ENCODE measurements at regions not wholly inside any gene's neighbourhood (a gene's known extent, or its start where the extent isn't known, plus 50 kb on each side); places are given as distances from the start of the nearest gene placed in this dataset.
"Not testable (repeated sequence)": the region's sequence is repeated elsewhere in the genome, so short reads cannot be mapped to it uniquely, and the experiment has no call there.

GRCh38 chr5:13115476-13115875, 829.0 kb downstream of the DNAH5 start:
- 66 to 71% methylated on average over 1 of the region's 1 CpG for WGBS, 2 donors
- no peak for ATAC-seq (ENCODE audit: insufficient read depth, low FRiP score)
- no peak for DNase-seq
- Histone ChIP-seq H3K36me3 (ENCODE audit: control insufficient read depth in 4 of 4, insufficient read depth in 4 of 4, low read length in 4 of 4) (no peaks in the 10 kb centered on the region), H3K9ac (ENCODE audit: insufficient read depth in 1 of 2, low read length in 2 of 2) (no peak overlapping the region), H3K4me1 (ENCODE audit: control insufficient read depth in 5 of 5, insufficient read depth in 5 of 5, low read length in 5 of 5) (no peaks in the 10 kb centered on the region), H3K27ac (ENCODE audit: low read depth in 1 of 2, low read length in 1 of 2) (no peak overlapping the region), H3K27me3 (ENCODE audit: control insufficient read depth in 3 of 3, insufficient read depth in 3 of 3, low read length in 2 of 3) (no peaks in the 10 kb centered on the region), H3K4me3 (no peak overlapping the region), H3K9me3 (ENCODE audit: control insufficient read depth in 4 of 4, insufficient read depth in 3 of 4, low read length in 3 of 4) (peaks cover 0 to 2% (median 0%) of the 10 kb centered on the region in 4 donors)
- no peak for TF ChIP-seq CTCF (IDR thresholded peaks at IDR 0.05; ENCODE audit: control extremely low read depth, extremely low read depth)

GRCh38 chr5:13108265-13108664, 836.2 kb downstream of the DNAH5 start:
- DNase-seq = no peak
- Histone ChIP-seq H3K9ac (ENCODE audit: insufficient read depth in 1 of 2, low read length in 2 of 2) (no peak overlapping the region), H3K4me1 (ENCODE audit: control insufficient read depth in 5 of 5, insufficient read depth in 5 of 5, low read length in 5 of 5) (no peaks in the 10 kb centered on the region), H3K36me3 (ENCODE audit: control insufficient read depth in 4 of 4, insufficient read depth in 4 of 4, low read length in 4 of 4) (no peaks in the 10 kb centered on the region), H3K4me3 (no peak overlapping the region), H3K27ac (ENCODE audit: low read depth in 1 of 2, low read length in 1 of 2) (no peak overlapping the region), H3K9me3 (ENCODE audit: control insufficient read depth in 4 of 4, insufficient read depth in 3 of 4, low read length in 3 of 4) (peaks cover 0 to 2% (median 0%) of the 10 kb centered on the region in 4 donors), H3K27me3 (ENCODE audit: control insufficient read depth in 3 of 3, insufficient read depth in 3 of 3, low read length in 2 of 3) (no peaks in the 10 kb centered on the region)
- TF ChIP-seq CTCF (IDR thresholded peaks at IDR 0.05; ENCODE audit: control extremely low read depth, extremely low read depth) = no peak
- ATAC-seq (ENCODE audit: insufficient read depth, low FRiP score) = no peak
- WGBS, 2 donors = 77 to 79% methylated on average over 5 of the region's 5 CpGs

- ATAC-seq (ENCODE audit: insufficient read depth, low FRiP score) (no peak), DNase-seq (no peak)
- H3K36me3 ChIP-seq (ENCODE audit: control insufficient read depth in 4 of 4, insufficient read depth in 4 of 4, low read length in 4 of 4) = no peaks in the 10 kb centered on the region
- H3K4me3 ChIP-seq = no peak overlapping the region
- 95 to 96% methylated on average over 1 of the region's 1 CpG for WGBS, 2 donors
- H3K27ac ChIP-seq (ENCODE audit: low read depth in 1 of 2, low read length in 1 of 2) = no peak overlapping the region
- H3K9me3 ChIP-seq (ENCODE audit: control insufficient read depth in 4 of 4, insufficient read depth in 3 of 4, low read length in 3 of 4) = peaks cover 0 to 2% (median 0%) of the 10 kb centered on the region in 4 donors
- no peaks in the 10 kb centered on the region for H3K4me1 ChIP-seq (ENCODE audit: control insufficient read depth in 5 of 5, insufficient read depth in 5 of 5, low read length in 5 of 5)
- no peak overlapping the region for H3K9ac ChIP-seq (ENCODE audit: insufficient read depth in 1 of 2, low read length in 2 of 2)
- TF ChIP-seq CTCF (IDR thresholded peaks at IDR 0.05; ENCODE audit: control extremely low read depth, extremely low read depth) = no peak
- H3K27me3 ChIP-seq (ENCODE audit: control insufficient read depth in 3 of 3, insufficient read depth in 3 of 3, low read length in 2 of 3) = no peaks in the 10 kb centered on the region
Observed at GRCh38 chr5:13107537-13107936, 837.0 kb downstream of the DNAH5 start.

- Histone ChIP-seq H3K36me3 (ENCODE audit: control insufficient read depth in 4 of 4, insufficient read depth in 4 of 4, low read length in 4 of 4) (no peaks in the 10 kb centered on the region), H3K9me3 (ENCODE audit: control insufficient read depth in 4 of 4, insufficient read depth in 3 of 4, low read length in 3 of 4) (peaks cover 0 to 10% (median 6%) of the 10 kb centered on the region in 4 donors), H3K4me3 (no peak overlapping the region), H3K9ac (ENCODE audit: insufficient read depth in 1 of 2, low read length in 2 of 2) (no peak overlapping the region), H3K27me3 (ENCODE audit: control insufficient read depth in 3 of 3, insufficient read depth in 3 of 3, low read length in 2 of 3) (no peaks in the 10 kb centered on the region), H3K4me1 (ENCODE audit: control insufficient read depth in 5 of 5, insufficient read depth in 5 of 5, low read length in 5 of 5) (peaks cover 0 to 1% (median 0%) of the 10 kb centered on the region in 5 donors), H3K27ac (ENCODE audit: low read depth in 1 of 2, low read length in 1 of 2) (no peak overlapping the region)
- TF ChIP-seq CTCF (IDR thresholded peaks at IDR 0.05; ENCODE audit: control extremely low read depth, extremely low read depth) = no peak
- 75 to 85% methylated on average over 4 of the region's 4 CpGs for WGBS, 2 donors
- ATAC-seq (ENCODE audit: insufficient read depth, low FRiP score) = no peak
- DNase-seq = no peak
Observed at GRCh38 chr5:13081116-13081515, 863.4 kb downstream of the DNAH5 start.

GRCh38 chr5:13072936-13073335, 871.6 kb downstream of the DNAH5 start:
- H3K9me3 ChIP-seq (ENCODE audit: control insufficient read depth in 4 of 4, insufficient read depth in 3 of 4, low read length in 3 of 4) = peaks cover 0 to 18% (median 8%) of the 10 kb centered on the region in 4 donors
- not testable (repeated sequence) for H3K27ac ChIP-seq (ENCODE audit: low read depth in 1 of 2, low read length in 1 of 2); H3K27me3 ChIP-seq (ENCODE audit: control insufficient read depth in 3 of 3, insufficient read depth in 3 of 3, low read length in 2 of 3); H3K36me3 ChIP-seq (ENCODE audit: control insufficient read depth in 4 of 4, insufficient read depth in 4 of 4, low read length in 4 of 4); H3K4me1 ChIP-seq (ENCODE audit: control insufficient read depth in 5 of 5, insufficient read depth in 5 of 5, low read length in 5 of 5); ATAC-seq (ENCODE audit: insufficient read depth, low FRiP score); H3K4me3 ChIP-seq; DNase-seq; H3K9ac ChIP-seq (ENCODE audit: insufficient read depth in 1 of 2, low read length in 2 of 2)
- 92 to 95% methylated on average over 4 of the region's 4 CpGs for WGBS, 2 donors

Measured in lung (tissue), 11 donors.